ENCODE measurements at regions not wholly inside any gene's neighbourhood (a gene's known extent, or its start where the extent isn't known, plus 50 kb on each side); places are given as distances from the start of the nearest gene placed in this dataset.
"Not testable (repeated sequence)": the region's sequence is repeated elsewhere in the genome, so short reads cannot be mapped to it uniquely, and the experiment has no call there.

DNA sequence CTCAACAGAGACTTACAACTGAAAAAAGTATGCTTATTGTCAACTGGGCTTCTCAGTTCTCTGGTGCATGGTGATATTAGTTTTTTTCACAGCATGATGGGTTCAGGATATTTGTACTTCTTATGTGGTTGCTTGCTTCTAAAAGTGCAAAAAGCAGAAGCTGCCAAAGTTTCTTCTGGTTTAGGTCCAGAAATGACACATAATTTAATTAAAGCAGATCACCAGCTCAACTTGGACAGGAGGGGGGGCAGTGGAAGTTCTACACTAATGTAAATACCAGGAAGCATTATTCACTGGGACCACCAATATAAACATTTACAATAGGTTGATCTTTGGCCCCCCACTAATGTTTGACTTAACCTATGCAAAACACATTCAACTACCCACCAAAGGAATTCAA, 354.8 kb upstream of the BRINP3 start:
- no peaks in the 10 kb centered on the region for H3K27me3 ChIP-seq (ENCODE audit: control insufficient read depth, insufficient read depth, low read length)
- no peaks in the 10 kb centered on the region for H3K36me3 ChIP-seq (replicated peaks; ENCODE audit: control insufficient read depth, insufficient read depth, low read length)
- no peak overlapping the region for H3K4me3 ChIP-seq (ENCODE audit: insufficient read depth, low read depth, low read length)
- no peak for DNase-seq

DNA sequence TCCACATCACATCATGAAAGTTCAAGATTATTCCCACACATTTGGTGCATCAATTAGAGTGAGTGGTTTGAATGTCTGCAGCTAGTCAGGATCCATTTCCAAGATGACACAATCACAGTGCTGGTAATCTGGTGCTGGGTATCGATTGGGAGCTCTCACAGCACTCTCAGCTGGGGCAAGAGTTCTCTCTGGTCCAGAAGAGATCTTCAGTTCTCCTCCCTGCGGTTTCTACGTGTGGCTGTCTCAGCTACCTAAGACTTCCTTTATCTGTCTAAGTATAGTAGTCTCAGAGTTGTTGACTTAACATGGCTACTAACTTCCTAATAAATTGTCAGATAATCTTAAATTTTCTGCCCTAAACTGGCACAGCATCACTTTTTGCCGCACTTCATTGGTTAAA, 358.0 kb upstream of the BRINP3 start:
- no peak for DNase-seq
- H3K27me3 ChIP-seq (ENCODE audit: control insufficient read depth, insufficient read depth, low read length), result no peaks in the 10 kb centered on the region
- H3K4me3 ChIP-seq (ENCODE audit: insufficient read depth, low read depth, low read length), result no peak overlapping the region

DNA sequence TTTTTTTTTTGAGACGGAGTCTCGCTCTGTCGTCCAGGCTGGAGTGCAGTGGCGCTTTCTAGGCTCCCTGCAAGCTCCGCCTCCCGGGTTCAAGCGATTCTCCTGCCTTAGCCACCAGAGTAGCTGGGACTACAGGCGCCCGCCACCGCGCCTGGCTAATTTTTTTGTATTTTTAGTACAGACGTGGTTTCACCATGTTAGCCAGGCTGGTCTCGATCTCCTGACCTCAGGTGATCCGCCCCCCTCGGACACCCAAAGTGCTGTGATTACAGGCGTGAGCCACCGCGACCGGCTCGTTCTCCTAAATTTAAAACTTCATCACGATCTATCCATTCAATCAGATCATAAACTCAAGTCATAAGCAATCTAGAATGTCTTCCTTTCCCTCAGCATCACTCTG, 359.5 kb upstream of the BRINP3 start:
- H3K4me3 ChIP-seq (ENCODE audit: insufficient read depth, low read depth, low read length); H3K36me3 ChIP-seq (replicated peaks; ENCODE audit: control insufficient read depth, insufficient read depth, low read length); DNase-seq; H3K27me3 ChIP-seq (ENCODE audit: control insufficient read depth, insufficient read depth, low read length): not testable (repeated sequence)

More for the DNA sequence above, 358.0 kb upstream of the BRINP3 start:
- no peaks in the 10 kb centered on the region for H3K36me3 ChIP-seq (replicated peaks; ENCODE audit: control insufficient read depth, insufficient read depth, low read length)

DNA sequence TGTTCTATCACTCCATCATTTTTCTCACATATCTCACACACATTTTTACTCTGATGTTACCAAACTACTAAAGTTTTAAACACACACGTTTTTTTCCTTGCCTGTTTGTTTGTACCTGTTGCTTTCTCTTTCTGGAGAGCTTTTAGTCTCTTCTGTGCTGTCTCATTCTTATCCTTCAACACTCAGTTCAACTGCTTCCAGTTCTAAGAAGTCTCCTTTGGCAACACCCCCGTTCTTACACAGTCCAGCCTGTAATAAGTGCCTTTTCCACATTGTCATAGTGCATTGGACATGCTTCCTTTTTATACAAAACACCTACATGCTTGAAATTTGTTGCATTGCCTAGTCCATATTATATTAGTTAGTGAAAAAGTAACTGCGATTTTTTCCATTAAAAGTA, 360.2 kb upstream of the BRINP3 start:
- Histone ChIP-seq H3K4me3 (ENCODE audit: insufficient read depth, low read depth, low read length) (no peak overlapping the region), H3K27me3 (ENCODE audit: control insufficient read depth, insufficient read depth, low read length) (no peaks in the 10 kb centered on the region), H3K36me3 (replicated peaks; ENCODE audit: control insufficient read depth, insufficient read depth, low read length) (no peaks in the 10 kb centered on the region)
- DNase-seq, result no peak

DNA sequence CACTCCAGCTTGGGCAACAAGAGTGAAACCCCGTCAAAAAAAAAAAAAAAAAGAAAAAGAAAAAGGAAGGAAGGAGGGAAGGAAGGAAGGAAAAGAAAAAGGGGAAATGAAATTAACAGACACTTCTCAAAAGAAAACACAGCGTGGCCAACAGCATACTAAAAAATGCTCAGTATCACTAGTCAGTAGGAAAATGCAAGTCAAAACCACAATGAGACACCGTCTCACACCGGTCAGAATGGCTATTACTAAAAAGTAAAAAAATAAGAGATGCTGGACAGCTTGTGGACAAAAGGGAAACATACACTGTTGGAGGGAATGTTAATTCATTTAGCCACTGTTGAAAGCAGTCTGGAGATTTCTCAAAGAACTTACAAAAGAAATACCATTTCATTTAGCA, 369.5 kb upstream of the BRINP3 start:
- Histone ChIP-seq H3K27me3 (ENCODE audit: control insufficient read depth, insufficient read depth, low read length) (no peaks in the 10 kb centered on the region), H3K4me3 (ENCODE audit: insufficient read depth, low read depth, low read length) (no peak overlapping the region), H3K36me3 (replicated peaks; ENCODE audit: control insufficient read depth, insufficient read depth, low read length) (no peaks in the 10 kb centered on the region)
- DNase-seq, result no peak

GRCh38 chr1:190849346-190849745, 371.7 kb upstream of the BRINP3 start:
- Histone ChIP-seq H3K27me3 (ENCODE audit: control insufficient read depth, insufficient read depth, low read length) (no peaks in the 10 kb centered on the region), H3K4me3 (ENCODE audit: insufficient read depth, low read depth, low read length) (no peak overlapping the region), H3K36me3 (replicated peaks; ENCODE audit: control insufficient read depth, insufficient read depth, low read length) (no peaks in the 10 kb centered on the region)
- DNase-seq, result no peak

DNA sequence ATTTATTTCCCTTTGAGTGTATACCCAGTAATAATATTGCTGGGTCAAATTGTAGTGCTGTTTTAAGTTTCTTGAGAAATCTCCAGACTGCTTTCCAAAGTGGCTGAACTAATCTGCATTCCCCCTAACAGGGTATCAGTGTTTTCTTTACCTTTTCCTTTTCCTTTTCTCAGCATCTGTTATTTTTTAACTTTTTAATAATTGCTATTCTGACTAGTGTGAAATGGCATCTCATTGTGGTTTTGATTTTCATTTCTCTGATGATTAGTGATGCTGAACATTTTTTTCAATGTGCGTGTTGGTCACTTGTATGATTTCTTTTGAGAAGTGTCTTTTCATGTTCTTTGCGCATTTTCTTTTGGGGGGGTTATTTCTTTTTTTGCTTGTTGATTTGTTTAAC, 374.9 kb upstream of the BRINP3 start:
- H3K36me3 ChIP-seq (replicated peaks; ENCODE audit: control insufficient read depth, insufficient read depth, low read length), result no peaks in the 10 kb centered on the region
- no peak overlapping the region for H3K4me3 ChIP-seq (ENCODE audit: insufficient read depth, low read depth, low read length)
- no peak for DNase-seq
- no peaks in the 10 kb centered on the region for H3K27me3 ChIP-seq (ENCODE audit: control insufficient read depth, insufficient read depth, low read length)

- no peak for DNase-seq
- Histone ChIP-seq H3K4me3 (ENCODE audit: insufficient read depth, low read depth, low read length) (no peak overlapping the region), H3K27me3 (ENCODE audit: control insufficient read depth, insufficient read depth, low read length) (no peaks in the 10 kb centered on the region), H3K36me3 (replicated peaks; ENCODE audit: control insufficient read depth, insufficient read depth, low read length) (no peaks in the 10 kb centered on the region)
Observed at GRCh38 chr1:190858140-190858539, 380.5 kb upstream of the BRINP3 start.

DNA sequence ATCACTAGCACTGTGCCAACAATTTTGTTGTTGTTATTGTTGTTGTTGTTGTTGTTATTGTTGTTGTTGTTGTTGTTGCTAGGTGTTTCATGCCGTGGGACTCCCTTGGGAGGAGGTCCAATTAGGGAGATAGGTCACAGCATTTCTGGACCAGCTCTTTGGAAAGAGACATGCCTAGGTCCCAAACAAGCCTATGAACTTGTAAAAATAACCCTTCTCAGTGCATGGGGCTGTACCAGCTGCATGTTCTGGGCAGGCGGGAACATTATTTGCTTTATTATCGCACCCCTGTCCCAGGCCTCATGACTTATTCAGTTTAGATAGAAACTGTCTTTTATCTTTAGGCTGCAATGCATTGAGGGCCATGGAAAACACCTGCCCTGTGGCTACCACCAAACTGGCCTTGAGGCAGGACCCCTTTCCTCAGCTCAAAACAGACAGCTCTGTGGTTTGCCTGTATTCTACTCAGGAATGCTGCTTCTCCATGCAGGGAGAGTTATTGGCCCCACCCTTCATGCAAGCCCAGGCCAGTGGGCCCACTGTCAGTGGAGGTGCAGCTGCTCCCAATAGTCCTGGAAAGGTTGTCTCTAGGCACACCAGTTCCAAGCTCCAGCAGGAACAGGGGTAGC, 386.5 kb upstream of the BRINP3 start:
- H3K27me3 ChIP-seq (ENCODE audit: control insufficient read depth, insufficient read depth, low read length), result no peaks in the 10 kb centered on the region
- H3K4me3 ChIP-seq (ENCODE audit: insufficient read depth, low read depth, low read length), result no peak overlapping the region
- no peak for DNase-seq
- H3K36me3 ChIP-seq (replicated peaks; ENCODE audit: control insufficient read depth, insufficient read depth, low read length), result no peaks in the 10 kb centered on the region

- no peak overlapping the region for H3K4me3 ChIP-seq (ENCODE audit: insufficient read depth, low read depth, low read length)
Observed at GRCh38 chr1:190880352-190880751, 402.7 kb upstream of the BRINP3 start.

GRCh38 chr1:190881064-190881463, 403.4 kb upstream of the BRINP3 start:
- DNase-seq, result no peak
- H3K4me3 ChIP-seq (ENCODE audit: insufficient read depth, low read depth, low read length), result no peak overlapping the region
- no peaks in the 10 kb centered on the region for H3K27me3 ChIP-seq (ENCODE audit: control insufficient read depth, insufficient read depth, low read length)
- no peaks in the 10 kb centered on the region for H3K36me3 ChIP-seq (replicated peaks; ENCODE audit: control insufficient read depth, insufficient read depth, low read length)

More at GRCh38 chr1:190880352-190880751, 402.7 kb upstream of the BRINP3 start:
- no peaks in the 10 kb centered on the region for H3K27me3 ChIP-seq (ENCODE audit: control insufficient read depth, insufficient read depth, low read length)
- H3K36me3 ChIP-seq (replicated peaks; ENCODE audit: control insufficient read depth, insufficient read depth, low read length), result no peaks in the 10 kb centered on the region
- no peak for DNase-seq

DNA sequence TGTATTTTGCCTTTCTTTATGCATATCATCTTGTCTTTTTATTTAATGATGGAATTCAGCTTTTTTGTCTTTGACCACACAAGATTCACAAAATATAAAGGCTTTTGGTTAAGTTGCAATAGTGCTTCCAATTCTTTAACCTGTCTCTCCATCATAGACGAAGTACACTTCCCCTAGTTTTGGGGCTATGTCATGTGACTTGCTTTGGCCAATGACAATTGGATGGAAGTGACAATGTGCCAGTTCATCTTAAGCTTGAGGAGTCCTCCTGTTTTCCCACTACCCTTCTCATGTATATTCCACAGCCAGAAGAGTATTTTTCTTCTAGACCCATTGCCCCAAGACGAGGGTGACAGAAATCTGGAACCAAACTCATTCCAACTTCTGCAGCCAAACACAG, 419.6 kb upstream of the BRINP3 start:
- Histone ChIP-seq H3K27me3 (ENCODE audit: control insufficient read depth, insufficient read depth, low read length) (no peaks in the 10 kb centered on the region), H3K4me3 (ENCODE audit: insufficient read depth, low read depth, low read length) (no peak overlapping the region), H3K36me3 (replicated peaks; ENCODE audit: control insufficient read depth, insufficient read depth, low read length) (no peaks in the 10 kb centered on the region)
- no peak for DNase-seq

DNA sequence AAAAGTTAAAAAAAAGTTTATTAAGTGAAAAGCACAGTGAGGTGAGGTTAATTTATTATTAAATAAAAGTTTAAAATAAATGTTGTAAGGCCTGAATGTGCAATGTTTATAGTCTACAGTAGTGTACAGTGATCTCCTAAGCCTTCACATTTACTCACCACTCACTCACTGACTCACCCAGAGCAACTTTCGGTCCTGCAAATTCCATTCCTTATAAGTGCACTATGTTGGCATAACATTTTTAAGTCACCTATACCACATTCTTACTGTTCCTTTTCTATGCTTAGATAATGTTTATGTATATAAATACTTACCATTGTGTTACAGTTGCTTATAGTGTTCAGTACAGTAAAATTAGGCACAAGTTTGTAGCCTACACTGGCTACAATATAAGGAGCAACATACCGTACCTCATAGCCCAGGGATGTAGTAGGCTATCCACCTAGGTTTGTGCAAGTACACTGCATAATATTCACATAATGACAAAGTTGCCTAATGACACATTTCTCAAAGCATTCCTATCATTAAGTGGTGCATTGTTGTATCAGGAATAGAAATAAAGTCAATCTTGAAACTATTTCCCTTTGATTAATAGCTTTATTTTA, 426.5 kb upstream of the BRINP3 start:
- Histone ChIP-seq H3K27me3 (ENCODE audit: control insufficient read depth, insufficient read depth, low read length) (no peaks in the 10 kb centered on the region), H3K4me3 (ENCODE audit: insufficient read depth, low read depth, low read length) (no peak overlapping the region), H3K36me3 (replicated peaks; ENCODE audit: control insufficient read depth, insufficient read depth, low read length) (no peaks in the 10 kb centered on the region)
- DNase-seq, result no peak

- H3K36me3 ChIP-seq (replicated peaks; ENCODE audit: control insufficient read depth, insufficient read depth, low read length), result no peaks in the 10 kb centered on the region
- DNase-seq, result no peak
- no peaks in the 10 kb centered on the region for H3K27me3 ChIP-seq (ENCODE audit: control insufficient read depth, insufficient read depth, low read length)
- no peak overlapping the region for H3K4me3 ChIP-seq (ENCODE audit: insufficient read depth, low read depth, low read length)
Observed at GRCh38 chr1:190906206-190906725, 428.6 kb upstream of the BRINP3 start.

GRCh38 chr1:190908246-190908645, 430.6 kb upstream of the BRINP3 start:
- Histone ChIP-seq H3K36me3 (replicated peaks; ENCODE audit: control insufficient read depth, insufficient read depth, low read length) (no peaks in the 10 kb centered on the region), H3K27me3 (ENCODE audit: control insufficient read depth, insufficient read depth, low read length) (no peaks in the 10 kb centered on the region), H3K4me3 (ENCODE audit: insufficient read depth, low read depth, low read length) (no peak overlapping the region)
- no peak for DNase-seq

All from H7 (cell line).